GM18858 (cell line): ENCODE measurements at regions not wholly inside any gene's neighbourhood (a gene's known extent, or its start where the extent isn't known, plus 50 kb on each side); places are given as distances from the start of the nearest gene placed in this dataset.
"Not testable (repeated sequence)": the region's sequence is repeated elsewhere in the genome, so short reads cannot be mapped to it uniquely, and the experiment has no call there.

ENCODE experiments used
- ATAC-seq: cut with Tn5 transposase; IDR thresholded peaks from one replicate; pipeline ENCODE4 v1.9.1; 2021; ENCODE audit not compliant: unreplicated experiment

DNA sequence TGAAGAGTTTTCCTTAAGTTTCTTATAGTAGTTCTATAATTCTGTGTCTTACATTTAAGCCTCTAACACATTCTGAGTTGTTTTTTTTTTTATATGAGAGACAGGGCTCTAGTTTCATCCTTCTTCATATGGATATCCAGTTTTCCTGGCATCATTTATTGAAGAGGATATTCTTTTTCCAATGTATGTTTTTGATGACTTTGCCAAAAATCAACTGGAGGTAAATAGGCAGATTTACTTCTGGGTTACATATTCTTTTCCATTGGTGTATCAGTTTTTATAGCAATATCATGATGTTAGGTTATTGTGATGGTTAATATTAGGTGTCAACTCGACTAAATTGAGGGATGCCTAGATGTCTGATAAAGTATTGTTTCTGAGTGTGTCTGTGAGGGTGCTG, 650.7 kb upstream of the GRID2 start:
- no peak for ATAC-seq

DNA sequence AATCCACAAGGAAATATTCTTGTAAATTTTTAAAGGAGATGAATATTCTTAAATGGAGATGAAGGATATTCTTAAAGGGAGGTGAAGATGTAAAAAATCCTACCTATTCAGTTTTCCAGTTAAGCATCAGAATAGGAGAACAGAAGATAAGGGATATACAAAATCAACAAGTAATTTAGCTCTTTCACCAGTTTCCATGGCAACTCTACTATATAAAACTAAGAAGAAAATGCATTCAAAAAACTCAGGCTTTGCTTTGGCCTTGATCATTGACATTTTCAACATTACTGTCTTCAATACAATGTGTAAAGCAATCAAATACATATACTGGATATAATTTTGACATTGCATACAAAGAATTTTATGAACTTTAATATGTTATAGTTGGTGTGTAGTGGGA, 622.7 kb upstream of the GRID2 start:
- no peak for ATAC-seq

DNA sequence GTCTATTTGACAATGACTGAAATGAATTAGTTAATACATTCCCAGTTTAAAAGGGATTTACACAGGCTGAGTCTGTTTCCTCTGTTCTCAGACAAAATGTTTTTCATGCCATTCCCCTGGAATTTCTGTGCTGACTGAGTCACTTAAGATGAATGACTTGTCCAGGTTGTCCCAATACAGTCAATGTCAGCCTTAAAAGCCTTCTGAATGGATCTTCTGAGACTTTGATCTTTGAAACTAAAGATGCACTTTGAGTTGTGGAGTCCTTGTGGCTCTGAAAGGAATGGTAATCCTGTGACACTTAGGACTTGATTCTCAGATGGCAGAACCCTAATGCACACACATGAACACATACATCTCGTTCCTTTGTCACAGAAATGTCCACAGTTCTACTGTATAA, 622.2 kb upstream of the GRID2 start:
- ATAC-seq = no peak

DNA sequence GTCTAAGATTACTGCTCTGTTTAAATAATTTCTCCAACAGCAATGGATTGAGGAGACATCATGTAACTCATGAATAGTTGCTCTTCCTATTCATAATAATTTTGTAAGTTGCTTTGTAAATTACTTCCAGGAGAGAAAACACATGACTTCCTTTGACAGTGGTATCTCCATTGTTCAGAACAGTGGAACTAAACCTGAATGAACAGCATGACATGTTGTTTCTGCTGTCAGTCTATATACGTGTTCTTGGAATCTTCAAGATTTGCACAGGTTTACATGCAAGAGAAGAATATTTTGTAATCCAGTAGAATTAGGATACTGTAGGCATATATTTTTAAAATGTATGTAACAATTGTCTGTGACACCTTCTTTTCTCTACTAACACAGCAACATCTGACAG, 618.8 kb upstream of the GRID2 start:
- ATAC-seq = no peak

DNA sequence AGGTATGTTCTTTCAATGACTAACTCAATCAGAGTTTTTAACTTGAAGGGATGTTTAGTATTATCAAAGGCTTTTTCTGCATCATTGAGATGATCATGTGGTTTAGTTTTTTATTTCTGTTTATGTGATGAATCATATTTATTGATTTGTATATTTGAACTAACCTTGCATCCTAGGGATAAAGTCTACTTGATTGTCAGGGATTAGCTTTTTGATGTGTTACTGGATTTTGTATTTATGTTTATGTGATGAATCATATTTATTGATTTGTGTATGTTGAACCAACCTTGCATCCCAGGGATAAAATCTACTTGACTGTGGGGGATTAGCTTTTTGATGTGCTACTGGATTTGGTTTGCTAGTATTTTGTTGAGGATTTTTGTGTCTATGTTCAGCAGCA, 615.4 kb upstream of the GRID2 start:
- no peak for ATAC-seq

DNA sequence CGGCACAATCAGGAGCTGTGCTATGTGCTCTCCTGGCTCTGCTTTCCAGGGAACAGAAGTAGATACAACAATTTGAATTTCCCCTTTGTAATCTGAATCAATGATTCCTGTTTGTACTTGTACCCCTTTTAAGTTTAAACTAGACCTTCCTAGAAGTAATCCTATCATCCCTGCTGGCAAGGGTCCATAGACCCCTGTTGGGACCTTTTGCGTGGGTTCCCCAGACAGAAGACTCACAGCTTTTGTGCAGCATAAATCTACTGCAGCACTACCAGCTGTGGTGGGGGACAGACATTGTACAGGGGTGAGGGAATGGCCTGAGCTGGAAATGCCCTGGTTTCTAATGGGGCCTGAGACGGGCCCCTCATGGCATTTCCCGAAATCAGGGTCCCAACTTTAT, 604.1 kb upstream of the GRID2 start:
- ATAC-seq = not testable (repeated sequence)

DNA sequence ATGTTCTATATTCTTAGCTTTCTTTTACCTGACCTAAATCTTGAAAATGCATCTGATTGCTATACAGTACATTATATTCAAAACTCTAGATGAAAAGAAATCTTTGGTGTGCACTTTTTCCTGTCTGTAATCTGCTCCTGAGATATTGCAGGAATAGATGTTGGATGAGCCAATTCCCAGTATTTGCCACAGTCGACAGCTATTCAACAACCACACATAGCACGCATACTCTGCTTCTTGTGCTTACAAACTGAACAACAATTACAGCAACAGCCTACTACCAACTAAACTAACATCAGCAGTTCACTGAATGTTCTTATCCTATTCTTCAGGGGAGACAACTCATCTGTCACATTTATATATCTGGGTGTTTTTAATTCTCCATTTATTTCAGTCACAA, 573.9 kb upstream of the GRID2 start:
- ATAC-seq = no peak

DNA sequence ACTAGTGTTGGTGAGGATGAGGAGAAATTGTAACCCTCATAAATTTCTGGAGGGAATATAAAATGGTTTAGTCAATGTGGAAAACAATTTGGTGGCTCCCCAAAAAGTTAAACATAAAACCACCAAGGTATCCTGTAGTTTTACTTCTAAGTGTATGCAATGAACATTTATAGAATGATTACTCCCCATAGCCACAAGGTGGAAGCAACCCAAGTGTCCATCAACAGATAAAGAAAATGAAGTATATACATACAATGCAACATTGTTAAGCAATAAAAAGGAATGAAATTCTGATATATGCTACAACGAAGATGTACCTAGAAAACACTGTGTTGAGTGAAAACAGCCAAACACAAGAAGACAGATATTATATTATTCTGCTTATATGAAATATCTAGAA, 569.1 kb upstream of the GRID2 start:
- ATAC-seq = no peak

DNA sequence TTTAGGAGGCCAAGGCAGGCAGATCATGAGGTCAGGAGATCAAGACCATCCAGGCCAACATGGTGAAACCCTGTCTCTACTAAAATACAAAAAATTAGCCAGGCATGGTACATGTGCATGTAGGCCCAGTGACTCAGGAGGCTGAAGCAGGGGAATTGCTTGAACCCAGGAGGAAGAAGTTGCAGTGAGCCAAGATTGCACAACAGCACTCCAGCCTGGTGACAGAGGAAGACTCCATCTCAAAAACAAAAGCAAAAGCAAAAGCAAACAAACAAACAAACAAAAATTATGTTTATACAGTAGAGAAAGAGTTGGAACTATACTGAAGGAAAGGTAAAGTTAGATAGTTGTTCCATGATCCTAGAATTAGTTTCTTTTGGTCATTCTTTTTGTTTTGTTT, 564.9 kb upstream of the GRID2 start:
- ATAC-seq = not testable (repeated sequence)

DNA sequence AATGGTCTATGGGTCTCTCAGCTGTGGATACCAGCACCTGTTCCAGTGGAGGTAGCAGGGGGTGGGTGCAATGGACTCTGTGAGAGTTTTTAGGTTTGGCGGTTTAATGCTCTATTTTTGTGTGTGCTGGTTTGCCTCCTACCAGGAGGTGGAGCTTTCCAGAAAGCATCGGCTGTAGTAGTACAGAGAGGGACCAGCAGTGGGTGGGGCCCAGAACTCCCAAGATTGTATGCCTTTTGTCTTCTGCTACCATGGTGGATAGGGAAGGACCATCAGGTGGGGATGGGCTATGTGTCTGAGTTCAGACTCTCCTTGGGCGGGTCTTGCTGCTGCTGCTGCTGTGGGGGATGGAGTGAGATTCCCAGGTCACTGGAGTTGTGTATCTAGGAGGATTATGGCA, 557.2 kb upstream of the GRID2 start:
- no peak for ATAC-seq

DNA sequence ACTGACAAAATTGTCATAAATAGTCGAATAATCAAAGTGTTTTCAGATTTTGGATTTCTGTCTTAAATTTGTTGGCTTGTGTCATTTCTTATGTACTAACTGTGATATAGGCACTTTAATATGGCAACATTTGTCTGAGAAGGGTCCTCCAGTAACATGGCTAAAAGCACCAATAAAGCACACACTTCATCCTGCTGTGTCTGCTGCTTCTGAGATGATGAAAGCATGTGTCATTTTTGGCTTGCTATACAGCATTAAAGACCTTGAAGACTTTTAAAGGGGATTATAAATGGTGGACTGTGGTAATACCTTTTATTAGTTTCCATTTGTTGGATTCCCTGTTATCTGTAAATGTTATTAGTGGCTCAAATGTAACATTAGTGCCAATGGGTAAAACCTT, 551.8 kb upstream of the GRID2 start:
- no peak for ATAC-seq

DNA sequence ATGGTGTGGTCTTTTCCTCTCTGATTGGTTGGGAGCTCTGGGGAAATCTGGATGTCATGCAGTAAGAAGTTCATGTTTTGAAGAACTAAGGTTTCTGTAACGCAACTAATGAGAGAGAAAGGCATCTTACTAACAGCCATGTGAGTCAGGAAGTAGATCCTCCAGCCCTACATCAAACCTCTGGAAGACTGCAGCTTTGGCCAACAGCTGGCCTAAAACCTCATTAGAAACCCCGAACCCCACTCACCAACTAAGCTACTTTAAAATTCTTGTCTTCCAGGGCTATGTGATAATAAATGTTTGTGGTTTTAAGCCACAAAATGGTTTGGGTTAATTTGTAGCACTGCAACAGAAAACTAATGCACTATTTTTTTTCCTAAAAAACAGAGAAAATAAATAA, 549.0 kb upstream of the GRID2 start:
- ATAC-seq = no peak

DNA sequence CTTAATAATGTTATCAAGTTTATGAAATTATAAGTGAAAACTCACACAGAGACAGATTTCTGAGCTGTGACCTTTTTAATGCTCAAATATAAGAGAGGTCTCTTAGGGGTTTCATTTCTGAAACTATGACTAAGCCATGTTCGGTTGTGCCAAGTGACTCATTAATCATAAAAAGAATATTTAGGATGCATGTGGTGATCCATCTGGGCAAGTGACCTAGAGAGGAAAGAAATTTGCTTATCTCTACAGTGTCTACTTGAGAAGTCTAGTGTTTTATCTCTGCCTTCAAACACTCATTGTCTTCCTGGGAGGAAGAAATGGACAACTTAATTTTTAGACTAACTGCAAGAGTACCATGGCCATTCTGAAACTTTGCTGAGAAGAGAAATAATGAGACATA, 545.3 kb upstream of the GRID2 start:
- ATAC-seq = no peak

DNA sequence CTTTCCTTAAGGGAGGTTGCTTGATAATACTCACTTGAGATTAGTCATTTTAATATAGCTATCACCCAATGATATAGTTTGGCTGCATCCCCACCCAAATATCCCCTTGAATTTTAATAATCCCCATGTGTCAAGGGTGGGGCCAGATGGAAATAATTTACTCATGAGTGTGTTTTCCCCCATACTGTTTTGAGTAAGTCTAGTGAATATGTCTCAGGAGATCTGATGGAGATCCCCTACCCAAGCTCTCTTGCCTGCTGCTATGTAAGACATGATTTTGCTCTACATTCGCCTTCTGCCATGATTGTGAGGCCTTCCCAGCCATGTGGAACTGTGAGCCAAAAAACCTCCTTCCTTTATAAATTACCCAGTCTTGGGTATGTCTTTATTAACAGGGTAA, 539.7 kb upstream of the GRID2 start:
- no peak for ATAC-seq

DNA sequence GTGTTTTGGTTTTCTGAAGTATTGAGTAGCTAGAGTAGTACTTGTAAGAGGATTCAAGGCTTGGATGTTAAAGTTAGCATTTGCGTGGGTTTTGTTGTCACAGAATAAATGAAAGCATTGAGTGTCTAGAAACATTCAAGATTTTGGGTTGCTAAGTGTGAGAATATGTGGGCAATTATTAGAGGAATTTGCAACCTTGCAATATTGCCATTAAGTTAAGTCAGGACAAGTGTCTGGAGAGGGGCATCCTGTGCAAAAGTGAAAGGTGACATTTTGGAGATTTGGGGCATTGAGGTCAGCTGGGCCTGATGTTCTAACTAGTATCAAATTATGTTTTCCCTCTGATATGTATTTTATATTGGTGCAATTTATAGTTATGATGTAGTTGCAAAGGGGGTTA, 533.9 kb upstream of the GRID2 start:
- no peak for ATAC-seq

DNA sequence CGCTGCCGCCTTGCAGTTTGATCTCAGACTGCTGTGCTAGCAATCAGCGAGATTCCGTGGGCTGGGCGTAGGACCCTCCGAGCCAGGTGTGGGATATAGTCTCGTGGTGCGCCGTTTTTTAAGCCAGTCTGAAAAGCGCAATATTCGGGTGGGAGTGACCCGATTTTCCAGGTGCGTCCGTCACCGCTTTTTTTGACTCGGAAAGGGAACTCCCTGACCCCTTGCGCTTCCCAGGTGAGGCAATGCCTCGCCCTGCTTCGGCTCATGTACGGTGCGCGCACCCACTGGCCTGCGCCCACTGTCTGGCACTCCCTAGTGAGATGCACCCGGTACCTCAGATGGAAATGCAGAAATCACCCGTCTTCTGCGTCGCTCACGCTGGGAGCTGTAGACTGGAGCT, 512.1 kb upstream of the GRID2 start:
- ATAC-seq = not testable (repeated sequence)

DNA sequence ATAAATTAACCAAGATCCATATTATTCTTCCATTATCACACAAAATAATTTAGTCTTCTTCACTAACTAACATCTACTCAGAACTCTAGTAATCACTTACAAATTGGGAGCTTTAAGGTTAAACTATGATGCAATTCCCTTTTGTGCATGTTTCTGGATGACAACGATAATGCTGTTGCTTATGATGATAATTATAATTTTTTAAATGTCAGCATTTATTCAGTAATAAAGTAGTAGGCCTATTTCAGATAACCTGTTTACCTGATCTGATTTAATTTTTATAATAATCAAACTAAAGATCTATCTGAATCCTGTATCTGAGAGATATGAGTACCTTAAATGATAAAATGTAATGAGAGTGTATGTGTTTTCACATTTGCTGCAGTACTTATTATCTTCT, 507.8 kb upstream of the GRID2 start:
- ATAC-seq = no peak

DNA sequence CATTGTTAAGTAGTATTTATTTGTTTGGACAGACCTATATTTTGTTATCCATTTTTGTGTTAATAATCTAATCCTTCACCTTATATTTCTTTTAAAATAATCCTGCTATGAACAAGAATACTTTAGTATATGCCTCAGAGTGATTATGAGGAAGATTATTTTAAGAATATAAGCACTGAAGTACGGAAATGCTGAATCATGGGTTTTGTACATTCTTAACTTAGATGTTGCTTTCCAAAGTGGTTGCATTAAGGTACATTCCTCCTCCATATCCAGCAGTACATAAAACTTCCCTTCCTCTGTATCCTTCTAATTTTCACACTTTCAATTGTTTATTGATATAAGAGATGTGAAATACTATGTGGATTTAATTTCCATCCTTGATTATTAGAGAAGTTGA, 491.4 kb upstream of the GRID2 start:
- ATAC-seq = no peak

DNA sequence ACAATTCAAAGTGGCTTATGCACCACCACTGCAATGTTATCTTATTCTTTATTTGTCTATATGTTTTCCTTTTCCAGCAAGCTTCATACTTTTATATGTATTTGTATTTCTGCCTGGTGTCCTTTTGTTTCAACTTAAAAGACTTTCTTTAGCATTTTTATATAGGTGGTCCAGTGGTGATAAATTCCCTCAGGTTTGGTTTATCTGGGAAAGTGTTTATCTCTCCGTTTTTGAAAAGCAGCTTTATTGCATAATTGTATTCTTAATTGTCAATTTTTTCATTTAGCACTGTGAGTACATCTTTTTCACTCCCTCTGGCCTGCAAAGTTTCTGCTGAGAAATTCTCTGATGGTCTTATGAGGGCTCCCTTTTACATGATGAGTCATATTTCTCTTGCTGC, 479.0 kb upstream of the GRID2 start:
- no peak for ATAC-seq

DNA sequence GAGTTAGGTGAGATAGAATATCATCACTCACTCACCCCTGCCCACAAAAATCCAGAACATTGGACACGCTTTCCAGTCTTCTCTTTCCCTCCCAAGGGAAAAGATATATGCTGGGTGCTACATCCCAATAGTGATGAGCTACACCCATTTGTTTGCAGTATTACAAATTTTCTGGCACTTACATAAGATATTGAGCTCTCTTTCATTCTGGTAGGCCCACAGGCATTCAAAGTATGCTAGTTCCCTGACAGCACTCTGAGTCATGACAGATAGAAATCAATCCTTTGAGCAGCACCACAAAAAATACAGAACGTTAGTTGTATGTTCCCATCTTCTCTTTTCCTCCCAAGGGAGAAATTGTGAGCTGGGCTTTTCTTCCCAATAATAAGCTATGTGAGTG, 477.6 kb upstream of the GRID2 start:
- ATAC-seq = no peak

DNA sequence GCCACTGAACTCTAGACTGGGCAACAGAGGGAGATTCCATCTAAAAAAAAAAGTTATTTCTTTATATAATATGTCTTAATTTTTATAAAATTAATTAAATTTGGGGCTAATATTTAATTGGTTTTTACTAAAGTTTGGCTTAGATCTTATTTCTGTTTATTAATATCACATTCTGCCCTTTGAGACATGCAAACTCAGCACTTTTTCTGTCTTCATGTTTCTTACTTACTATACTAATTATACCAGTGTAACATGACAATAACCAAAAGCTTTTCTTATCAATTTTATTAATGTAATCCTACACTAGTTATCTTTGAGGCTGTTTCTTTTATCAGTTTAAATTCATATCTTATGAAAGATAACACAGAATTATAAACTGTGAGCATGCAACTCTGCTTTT, 475.9 kb upstream of the GRID2 start:
- no peak for ATAC-seq

DNA sequence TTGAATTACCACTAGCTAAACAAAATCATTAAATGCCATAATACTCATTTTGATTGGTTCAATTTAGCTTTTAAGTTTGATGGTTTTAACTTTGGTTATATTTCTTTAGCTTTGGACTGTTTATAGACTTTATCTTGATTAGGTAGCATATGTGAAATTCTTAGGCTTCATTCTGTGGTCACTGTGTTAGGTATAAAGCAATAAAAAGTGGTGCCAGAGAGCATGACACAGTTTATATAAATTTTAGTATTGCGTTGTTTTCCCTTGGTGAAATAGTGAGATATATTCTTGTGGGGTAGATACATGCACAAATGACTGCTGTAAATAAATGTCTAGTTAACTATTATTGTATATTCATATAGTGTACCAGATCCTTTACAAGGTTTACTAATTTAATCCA, 474.2 kb upstream of the GRID2 start:
- ATAC-seq = no peak

DNA sequence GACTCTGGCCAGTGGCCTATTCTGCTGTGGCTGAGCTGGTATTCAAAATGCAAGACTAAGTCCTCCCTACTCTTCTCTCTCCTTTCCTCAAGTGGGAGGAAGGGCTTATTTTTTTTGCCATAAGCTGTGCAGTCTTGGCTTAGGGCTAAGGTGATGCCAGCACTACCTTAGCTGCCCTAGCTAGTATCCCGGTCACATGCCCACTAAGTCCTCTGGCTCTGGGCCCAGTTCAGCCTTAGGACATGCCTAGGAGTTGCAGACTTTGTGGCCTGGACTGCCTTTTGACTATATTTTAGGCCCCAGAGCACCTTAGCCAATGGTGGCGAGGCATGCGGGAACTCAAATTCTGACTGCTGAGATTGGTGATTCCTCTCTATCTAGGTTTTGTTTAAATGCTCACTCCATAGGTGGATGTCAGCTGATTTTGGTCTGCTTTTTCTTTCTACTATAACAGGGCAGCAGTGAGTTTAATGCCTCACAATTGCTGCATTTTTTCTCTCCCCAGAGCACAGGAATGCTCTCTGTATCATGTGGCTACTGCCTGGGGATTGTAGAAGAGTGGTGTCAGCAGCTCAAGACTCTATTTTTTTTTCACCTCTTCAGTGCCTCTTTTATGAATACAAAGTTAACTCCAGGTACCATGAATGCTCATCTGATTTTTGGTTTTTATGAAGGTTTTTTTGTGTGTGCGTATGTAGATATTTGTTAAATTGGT, 472.9 kb upstream of the GRID2 start:
- ATAC-seq = no peak

DNA sequence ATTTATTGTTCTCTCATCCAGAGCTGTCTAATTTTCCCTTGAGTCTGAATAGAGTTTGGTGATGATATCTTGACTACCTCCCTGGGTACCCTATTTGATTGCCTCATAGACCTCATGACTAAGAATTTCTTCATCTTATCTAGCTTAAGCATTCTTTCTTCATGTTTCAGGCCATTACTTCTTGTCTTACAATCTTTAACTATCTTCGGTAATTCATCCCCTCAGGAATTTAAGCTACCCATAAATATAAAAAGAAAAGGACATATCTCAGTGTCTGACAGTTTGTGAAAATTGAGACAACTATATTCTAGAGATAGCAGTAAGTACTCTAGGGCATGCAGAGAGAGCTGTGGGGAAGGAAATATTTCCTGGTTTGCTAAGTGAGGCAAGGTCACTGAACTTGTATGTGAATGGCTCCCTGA, 466.1 kb upstream of the GRID2 start:
- ATAC-seq = no peak
